HepG2 (cell line): ENCODE measurements at regions not wholly inside any gene's neighbourhood (a gene's known extent, or its start where the extent isn't known, plus 50 kb on each side); places are given as distances from the start of the nearest gene placed in this dataset.

Experiments used
- ATF3 ChIP-seq: sonication (generic); formaldehyde crosslinking; IDR thresholded peaks from 2 replicates; pipeline ENCODE4 v1.4.0; 2020; ENCODE audit warnings: missing genetic modification reagents
- BRCA1 ChIP-seq: sonication (generic); formaldehyde crosslinking; IDR thresholded peaks from 2 replicates; pipeline ENCODE4 v1.4.0; 2020; ENCODE audit warnings: missing genetic modification reagents
- CTCF ChIP-seq: sonication (generic); formaldehyde crosslinking; IDR thresholded peaks from 2 replicates; pipeline ENCODE4 v1.5.0; 2020; ENCODE audit warnings: mild to moderate bottlenecking, missing genetic modification reagents, moderate library complexity
- ELF4 ChIP-seq: sonication (generic); formaldehyde crosslinking; IDR thresholded peaks from 2 replicates; pipeline ENCODE4 v1.5.0; 2020; ENCODE audit warnings: missing genetic modification reagents, mild to moderate bottlenecking, moderate library complexity, borderline replicate concordance
- ETS1 ChIP-seq: sonication (generic); formaldehyde crosslinking; IDR thresholded peaks from 2 replicates; pipeline ENCODE4 v1.4.0; 2020; ENCODE audit warnings: missing genetic modification reagents
- HDAC2 ChIP-seq: sonication (generic); formaldehyde crosslinking; IDR thresholded peaks from 2 replicates; pipeline ENCODE4 v1.4.0; 2020; ENCODE audit warnings: missing genetic modification reagents
- NR2C2 ChIP-seq: sonication (generic); formaldehyde crosslinking; IDR thresholded peaks from 2 replicates; pipeline ENCODE4 v1.4.0; 2020; ENCODE audit warnings: missing genetic modification reagents, mild to moderate bottlenecking, moderate library complexity, borderline replicate concordance
- NR3C1 ChIP-seq: sonication (generic); formaldehyde crosslinking; IDR thresholded peaks from 2 replicates; pipeline ENCODE4 v1.4.0; 2020; ENCODE audit warnings: missing genetic modification reagents
- PREB ChIP-seq: sonication (generic); formaldehyde crosslinking; IDR thresholded peaks from 2 replicates; pipeline ENCODE4 v1.4.0; 2020; ENCODE audit warnings: missing genetic modification reagents
- ZBTB33 ChIP-seq: sonication (generic); formaldehyde crosslinking; IDR thresholded peaks from 2 replicates; pipeline ENCODE4 v1.4.0; 2020; ENCODE audit warnings: missing genetic modification reagents
- ZMYM3 ChIP-seq: sonication (generic); formaldehyde crosslinking; IDR thresholded peaks from 2 replicates; pipeline ENCODE4 v1.5.1; 2020; ENCODE audit warnings: mild to moderate bottlenecking, missing genetic modification reagents
- ZNF768 ChIP-seq: sonication (generic); formaldehyde crosslinking; IDR thresholded peaks from 2 replicates; pipeline ENCODE4 v1.4.0; 2020; ENCODE audit warnings: missing genetic modification reagents

GRCh38 chr11:22539821-22540256, 85.8 kb downstream of the FANCF start:
- TF ChIP-seq ELF4 (CRISPR knock-in tag) (no peak), ZBTB33 (no peak), ATF3 (no peak), NR3C1 (CRISPR knock-in tag) (no peak), ZNF768 (CRISPR knock-in tag) (no peak), ETS1 (no peak), NR2C2 (CRISPR knock-in tag) (no peak), HDAC2 (CRISPR knock-in tag) (no peak), ZMYM3 (CRISPR knock-in tag) (no peak), BRCA1 (CRISPR knock-in tag) (no peak), CTCF (CRISPR knock-in tag) (peak; percentile 52), PREB (CRISPR knock-in tag) (no peak)
